ENCODE measurements at regions not wholly inside any gene's neighbourhood (a gene's known extent, or its start where the extent isn't known, plus 50 kb on each side); places are given as distances from the start of the nearest gene placed in this dataset.

DNA sequence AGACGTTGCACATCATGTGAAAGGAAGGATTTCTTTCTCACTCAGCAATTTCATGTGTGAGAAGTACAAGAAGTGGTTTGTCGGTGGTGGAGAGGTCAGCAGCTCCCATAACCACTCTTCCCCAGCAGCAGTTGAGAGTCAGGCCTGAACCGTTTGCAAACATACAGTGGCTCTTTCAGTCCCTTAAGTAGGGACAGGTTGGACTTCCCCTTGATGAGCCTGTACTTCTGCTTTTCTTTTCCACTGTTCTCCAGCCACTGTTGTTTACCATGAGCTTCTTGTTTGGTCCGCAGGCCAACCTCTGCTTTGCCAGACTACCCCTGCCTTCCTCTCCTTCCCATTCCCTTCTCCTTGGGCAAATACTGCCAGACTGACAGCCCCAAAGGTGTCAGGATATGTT is 391.3 kb upstream of the CELF4 start:
- TF ChIP-seq, protein P1, sequence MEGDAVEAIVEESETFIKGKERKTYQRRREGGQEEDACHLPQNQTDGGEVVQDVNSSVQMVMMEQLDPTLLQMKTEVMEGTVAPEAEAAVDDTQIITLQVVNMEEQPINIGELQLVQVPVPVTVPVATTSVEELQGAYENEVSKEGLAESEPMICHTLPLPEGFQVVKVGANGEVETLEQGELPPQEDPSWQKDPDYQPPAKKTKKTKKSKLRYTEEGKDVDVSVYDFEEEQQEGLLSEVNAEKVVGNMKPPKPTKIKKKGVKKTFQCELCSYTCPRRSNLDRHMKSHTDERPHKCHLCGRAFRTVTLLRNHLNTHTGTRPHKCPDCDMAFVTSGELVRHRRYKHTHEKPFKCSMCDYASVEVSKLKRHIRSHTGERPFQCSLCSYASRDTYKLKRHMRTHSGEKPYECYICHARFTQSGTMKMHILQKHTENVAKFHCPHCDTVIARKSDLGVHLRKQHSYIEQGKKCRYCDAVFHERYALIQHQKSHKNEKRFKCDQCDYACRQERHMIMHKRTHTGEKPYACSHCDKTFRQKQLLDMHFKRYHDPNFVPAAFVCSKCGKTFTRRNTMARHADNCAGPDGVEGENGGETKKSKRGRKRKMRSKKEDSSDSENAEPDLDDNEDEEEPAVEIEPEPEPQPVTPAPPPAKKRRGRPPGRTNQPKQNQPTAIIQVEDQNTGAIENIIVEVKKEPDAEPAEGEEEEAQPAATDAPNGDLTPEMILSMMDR (conservative IDR thresholded peaks at IDR 0.05 in 1 of 2, IDR thresholded peaks at IDR 0.05 in 1 of 2; ENCODE audit: extremely low read depth in 1 of 2, insufficient read depth in 1 of 2, low read depth in 1 of 2, low read length in 2 of 2) = no peak
- no peak for TF ChIP-seq EZH2 (IDR thresholded peaks at IDR 0.05; ENCODE audit: borderline replicate concordance, low read length)
